IMR-90 (cell line): ENCODE measurements at regions not wholly inside any gene's neighbourhood (a gene's known extent, or its start where the extent isn't known, plus 50 kb on each side); places are given as distances from the start of the nearest gene placed in this dataset.
"Not testable (repeated sequence)": the region's sequence is repeated elsewhere in the genome, so short reads cannot be mapped to it uniquely, and the experiment has no call there.

Experiments
- ATAC-seq: fragments of 200-7000 bp; cut with Tn5 transposase; 2 replicates; pipeline ENCODE4 v1.9.1; 2020; ENCODE audit warnings: low read depth, mild to moderate bottlenecking, moderate library complexity
- BruUV-seq: library from RNA; stranded (reverse); fragments of 400-500 nt; replicated peaks from 2 replicates; lab custom pipeline; 2021; lab: Mats Ljungman, UMichigan
- CTCF ChIA-PET: fragments of 300-600 bp; formaldehyde crosslinking; extraction: SDS; loops from one replicate; lab custom pipeline; 2021; ENCODE audit warnings: antibody characterized with exemption; lab: Yijun Ruan, JAX
- POLR2A ChIA-PET: fragments of 300-600 bp; sonication (Branson Sonifier 250); formaldehyde crosslinking; loops from one replicate; lab custom pipeline; 2022; ENCODE audit warnings: antibody characterized with exemption; ENCODE audit not compliant: unreplicated experiment; lab: Charles Lee
- DNase-seq: peaks from one replicate; pipeline ENCODE4 v3.0.0; 2013
- H2AFZ ChIP-seq: replicated peaks from 2 replicates; pipeline ENCODE3; 2013; ENCODE audit warnings: low read length, mild to moderate bottlenecking; ENCODE audit not compliant: poor library complexity
- H2AK5ac ChIP-seq: 2 replicates; pipeline ENCODE4 v1.6.1; 2013; ENCODE audit warnings: low read depth, low read length, inconsistent platforms
- H2AK9ac ChIP-seq: replicated peaks from 2 replicates; pipeline ENCODE3; 2013; ENCODE audit warnings: mild to moderate bottlenecking, low read depth, low read length, moderate library complexity; ENCODE audit not compliant: poor library complexity
- H2BK120ac ChIP-seq: 2 replicates; pipeline ENCODE4 v1.6.1; 2013; ENCODE audit warnings: low read depth, low read length, inconsistent platforms
- H2BK15ac ChIP-seq: 3 replicates; pipeline ENCODE4 v1.6.1; 2013; ENCODE audit warnings: low read depth, low read length, inconsistent platforms
- H2BK20ac ChIP-seq: 2 replicates; pipeline ENCODE4 v1.6.1; 2013; ENCODE audit warnings: low read depth, mild to moderate bottlenecking, inconsistent platforms, low read length, moderate library complexity
- H2BK5ac ChIP-seq: 2 replicates; pipeline ENCODE4 v1.6.1; 2013; ENCODE audit warnings: mild to moderate bottlenecking, low read depth, low read length, inconsistent platforms; ENCODE audit not compliant: poor library complexity, severe bottlenecking
- H3K14ac ChIP-seq: replicated peaks from 2 replicates; pipeline ENCODE4 v1.6.1; 2013; ENCODE audit warnings: low read depth, low read length, inconsistent platforms
- H3K18ac ChIP-seq: 2 replicates; pipeline ENCODE4 v1.6.1; 2013; ENCODE audit warnings: low read depth, low read length, control low read depth
- H3K23ac ChIP-seq: 2 replicates; pipeline ENCODE4 v1.6.1; 2013; ENCODE audit warnings: low read depth, low read length, inconsistent platforms
- H3K27ac ChIP-seq: 2 replicates; pipeline ENCODE4 v1.5.1; 2013; ENCODE audit warnings: mild to moderate bottlenecking, control low read depth, low read length; ENCODE audit not compliant: insufficient read depth
- H3K27me3 ChIP-seq: 2 replicates; pipeline ENCODE4 v1.6.1; 2013; ENCODE audit warnings: low read length; ENCODE audit not compliant: control insufficient read depth, insufficient read depth
- H3K36me3 ChIP-seq: 2 replicates; pipeline ENCODE4 v1.6.1; 2013; ENCODE audit warnings: low read length, mixed read lengths; ENCODE audit not compliant: control insufficient read depth, insufficient read depth
- H3K4ac ChIP-seq: 2 replicates; pipeline ENCODE4 v1.6.1; 2013; ENCODE audit warnings: low read depth, low read length, inconsistent platforms
- H3K4me1 ChIP-seq: 2 replicates; pipeline ENCODE4 v1.6.1; 2013; ENCODE audit warnings: low read length, mixed read lengths; ENCODE audit not compliant: control insufficient read depth, insufficient read depth
- H3K4me2 ChIP-seq: 2 replicates; pipeline ENCODE4 v1.6.1; 2013; ENCODE audit warnings: low read depth, mild to moderate bottlenecking, control low read depth, low read length, moderate library complexity
- H3K4me3 ChIP-seq: 2 replicates; pipeline ENCODE4 v1.5.1; 2013; ENCODE audit warnings: low read depth, mild to moderate bottlenecking, control low read depth, low read length, moderate library complexity; ENCODE audit not compliant: insufficient read depth
- H3K56ac ChIP-seq: 2 replicates; pipeline ENCODE4 v1.6.1; 2013; ENCODE audit warnings: low read length, inconsistent platforms; ENCODE audit not compliant: insufficient read depth; ENCODE audit errors: extremely low read depth
- H3K79me1 ChIP-seq, 2 experiments: 2 replicates each; pipeline ENCODE4 v1.6.1; 2013; ENCODE audit warnings: low read length in 2 of 2, inconsistent platforms in 1 of 2, low read depth in 1 of 2
- H3K9ac ChIP-seq: 2 replicates; pipeline ENCODE4 v1.6.1; 2013; ENCODE audit warnings: low read depth, low read length, control low read depth
- H3K9me1 ChIP-seq: 2 replicates; pipeline ENCODE4 v1.6.1; 2013; ENCODE audit warnings: low read length, inconsistent platforms; ENCODE audit not compliant: insufficient read depth
- H3K9me3 ChIP-seq: 2 replicates; pipeline ENCODE4 v1.6.1; 2013; ENCODE audit warnings: low read length; ENCODE audit not compliant: control insufficient read depth, insufficient read depth
- H4K20me1 ChIP-seq: 2 replicates; pipeline ENCODE4 v1.6.1; 2013; ENCODE audit warnings: low read length, inconsistent platforms; ENCODE audit not compliant: insufficient read depth
- H4K5ac ChIP-seq: 2 replicates; pipeline ENCODE4 v1.6.1; 2013; ENCODE audit warnings: mild to moderate bottlenecking, low read depth, low read length, control low read depth
- H4K8ac ChIP-seq, 2 experiments: 2 replicates each; pipeline ENCODE4 v1.6.1; 2013; ENCODE audit warnings: low read depth in 2 of 2, low read length in 2 of 2, control low read depth in 1 of 2, inconsistent platforms in 1 of 2
- H4K91ac ChIP-seq: 2 replicates; pipeline ENCODE4 v1.6.1; 2013; ENCODE audit warnings: low read depth, low read length, inconsistent platforms; ENCODE audit not compliant: insufficient read depth
- WGBS, 2 experiments: methylation state at CpG; one replicate each; pipeline versions ENCODE4 v1.1.5 to v1.1.7; 2013; ENCODE audit warnings: missing lambda C conversion rate in 2 of 2; ENCODE audit not compliant: insufficient read length in 1 of 2; ENCODE audit errors: extremely low coverage in 2 of 2; 5-methylcytosine and 5-hydroxymethylcytosine counted together
- dilution Hi-C: fragments of 300-500 bp; cut with HindIII; formaldehyde crosslinking; loops from one replicate; pipeline ENCODE4 v1.14.3; 2018; ENCODE audit warnings: low sequenced_read_pairs; ENCODE audit not compliant: unreplicated experiment
- in situ Hi-C: fragments of 300-500 bp; cut with MboI; formaldehyde crosslinking; loops from 3 replicates; pipeline ENCODE4 v1.14.3; 2019; ENCODE audit warnings: low sequenced_read_pairs, inconsistent platforms, mixed read lengths
- intact Hi-C: fragments of 100-400 bp; cut with micrococcal nuclease; formaldehyde crosslinking; loops from 2 replicates; pipeline ENCODE4 v1.10.0; 2022

DNA sequence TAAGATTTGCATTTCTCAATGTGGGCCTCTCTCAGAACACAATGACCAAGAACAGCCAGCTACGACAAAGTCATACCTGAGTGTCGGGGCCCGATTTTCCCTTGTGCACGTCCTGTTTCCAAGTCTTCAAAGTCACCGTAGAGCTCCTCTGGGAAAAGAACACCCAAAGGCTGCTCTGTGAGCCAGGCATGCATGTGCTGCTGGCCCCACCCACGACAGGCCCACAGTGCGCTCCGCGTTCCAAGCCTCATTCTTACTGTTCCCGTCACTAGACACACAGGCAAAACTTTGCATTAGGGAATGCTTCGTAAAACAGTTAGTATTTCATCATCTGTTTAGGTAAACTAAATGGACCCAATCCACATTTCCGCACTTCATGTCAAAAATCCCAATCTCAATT, 1905.1 kb downstream of the FOXD4L5 start:
- H3K27me3 ChIP-seq, H3K14ac ChIP-seq, in situ Hi-C loops, H3K23ac ChIP-seq, H2AFZ ChIP-seq, H2BK15ac ChIP-seq, H3K56ac ChIP-seq, H2BK120ac ChIP-seq, dilution Hi-C loops, H3K79me1 ChIP-seq, H2BK20ac ChIP-seq, intact Hi-C loops, POLR2A ChIA-PET, H2AK9ac ChIP-seq, H3K4ac ChIP-seq, H4K20me1 ChIP-seq, H3K4me3 ChIP-seq, H2AK5ac ChIP-seq, H2BK5ac ChIP-seq, H3K9me3 ChIP-seq, H3K36me3 ChIP-seq, H3K4me2 ChIP-seq, H4K8ac ChIP-seq, ATAC-seq, H4K91ac ChIP-seq, H4K5ac ChIP-seq, H3K9me1 ChIP-seq, DNase-seq, H3K9ac ChIP-seq, H3K4me1 ChIP-seq, BruUV-seq, H3K18ac ChIP-seq, H3K27ac ChIP-seq, CTCF ChIA-PET: not testable (repeated sequence)
- WGBS, 2 experiments, result 75% methylated on average over 4 of the region's 12 CpGs; no CpG with 5 or more reads in 1 of the 2 experiments

DNA sequence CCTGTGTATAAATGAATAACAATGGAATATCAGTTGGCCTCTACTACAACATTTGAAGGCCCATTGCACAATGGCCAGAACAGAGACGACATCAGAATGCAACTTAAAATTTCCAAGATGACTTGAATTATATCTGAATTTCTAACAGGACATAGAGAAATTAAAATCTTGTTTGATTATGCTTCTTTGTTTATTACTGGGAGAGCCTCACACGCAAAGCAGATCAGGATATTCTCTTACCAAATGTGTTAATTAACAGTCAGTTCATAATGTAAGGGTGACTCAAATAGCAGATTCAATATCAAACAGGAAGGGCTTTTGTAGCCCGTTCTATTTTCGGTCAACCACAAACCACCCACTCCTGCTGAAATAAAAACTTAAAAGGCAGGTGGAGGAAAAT, 1930.8 kb downstream of the FOXD4L5 start:
- H3K9me1 ChIP-seq, ATAC-seq, DNase-seq, dilution Hi-C loops, H3K56ac ChIP-seq, H4K91ac ChIP-seq, H3K4ac ChIP-seq, H3K36me3 ChIP-seq, BruUV-seq, H3K27ac ChIP-seq, H3K4me1 ChIP-seq, H3K9ac ChIP-seq, H4K8ac ChIP-seq, H3K4me3 ChIP-seq, H3K14ac ChIP-seq, H2BK15ac ChIP-seq, H3K27me3 ChIP-seq, H3K23ac ChIP-seq, H3K18ac ChIP-seq, H2AFZ ChIP-seq, H2BK5ac ChIP-seq, H4K5ac ChIP-seq, H3K9me3 ChIP-seq, H3K79me1 ChIP-seq, in situ Hi-C loops, POLR2A ChIA-PET, H2AK9ac ChIP-seq, H2BK120ac ChIP-seq, H4K20me1 ChIP-seq, H2BK20ac ChIP-seq, H3K4me2 ChIP-seq, CTCF ChIA-PET, H2AK5ac ChIP-seq, intact Hi-C loops: not testable (repeated sequence)
- no CpG with 5 or more reads among the region's 4 CpGs for WGBS, 2 experiments
